GM18498 (cell line): ENCODE measurements at regions not wholly inside any gene's neighbourhood (a gene's known extent, or its start where the extent isn't known, plus 50 kb on each side); places are given as distances from the start of the nearest gene placed in this dataset.
A peak's percentile ranks its signal among the peaks of the same experiment; 100 is the strongest.

Experiments used
- ATAC-seq: cut with Tn5 transposase; IDR thresholded peaks from one replicate; pipeline ENCODE4 v1.9.1; 2021; ENCODE audit warnings: mild to moderate bottlenecking, moderate library complexity; ENCODE audit not compliant: unreplicated experiment

GRCh38 chr13:23980160-23980551 is 82.9 kb upstream of the C1QTNF9B start:
- peak; percentile 95 for ATAC-seq

DNA sequence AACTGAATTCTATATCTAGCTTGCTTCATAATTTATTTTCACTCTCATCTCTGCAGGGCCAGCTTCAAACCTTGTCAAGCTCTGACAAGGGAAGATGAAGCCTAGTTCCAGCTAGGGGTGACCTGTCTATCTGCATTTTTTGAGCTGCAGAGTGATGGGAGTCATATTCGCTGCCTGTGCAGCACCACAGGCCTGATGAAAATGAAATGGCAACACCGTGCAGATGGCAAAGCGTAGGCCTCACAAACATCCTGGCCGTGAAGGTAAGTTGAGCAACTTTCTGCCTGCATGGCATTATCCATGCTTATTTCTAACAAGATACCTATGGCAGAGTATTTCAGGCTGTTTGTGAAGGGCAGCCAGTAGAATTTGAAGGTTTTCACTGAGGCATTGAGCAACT is 86.4 kb upstream of the C1QTNF9B start:
- ATAC-seq, result no peak

- ATAC-seq, result no peak
Observed at GRCh38 chr13:23984546-23984945, 87.2 kb upstream of the C1QTNF9B start.

GRCh38 chr13:23985060-23985459 is 87.8 kb upstream of the C1QTNF9B start:
- ATAC-seq, result no peak

DNA sequence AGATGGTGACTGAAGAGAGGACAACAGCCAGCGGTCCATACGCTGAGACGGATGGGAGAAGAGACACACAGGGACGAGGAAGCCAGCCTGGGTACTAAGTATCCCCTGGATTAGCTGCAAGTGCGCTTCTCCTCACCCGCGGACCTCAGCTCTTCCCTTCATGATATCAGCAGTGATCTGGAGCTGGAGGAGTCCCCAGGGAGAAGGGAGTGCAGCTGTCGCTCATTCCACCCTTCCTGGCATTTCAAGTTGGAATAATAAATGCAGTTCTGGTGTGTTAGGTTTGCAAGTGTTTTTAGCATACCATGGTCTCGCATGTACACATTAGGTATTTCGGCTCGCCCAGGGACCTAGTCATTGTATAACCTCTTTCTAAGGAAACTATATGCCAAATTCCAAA is 88.5 kb upstream of the C1QTNF9B start:
- no peak for ATAC-seq

- no peak for ATAC-seq
Observed at GRCh38 chr13:23986619-23987018, 89.3 kb upstream of the C1QTNF9B start.

GRCh38 chr13:23987331-23987894 is 90.1 kb upstream of the C1QTNF9B start:
- no peak for ATAC-seq

- no peak for ATAC-seq
Observed at GRCh38 chr13:23988546-23989122, 91.3 kb upstream of the C1QTNF9B start.

GRCh38 chr13:23990455-23990854 is 93.2 kb upstream of the C1QTNF9B start:
- no peak for ATAC-seq

DNA sequence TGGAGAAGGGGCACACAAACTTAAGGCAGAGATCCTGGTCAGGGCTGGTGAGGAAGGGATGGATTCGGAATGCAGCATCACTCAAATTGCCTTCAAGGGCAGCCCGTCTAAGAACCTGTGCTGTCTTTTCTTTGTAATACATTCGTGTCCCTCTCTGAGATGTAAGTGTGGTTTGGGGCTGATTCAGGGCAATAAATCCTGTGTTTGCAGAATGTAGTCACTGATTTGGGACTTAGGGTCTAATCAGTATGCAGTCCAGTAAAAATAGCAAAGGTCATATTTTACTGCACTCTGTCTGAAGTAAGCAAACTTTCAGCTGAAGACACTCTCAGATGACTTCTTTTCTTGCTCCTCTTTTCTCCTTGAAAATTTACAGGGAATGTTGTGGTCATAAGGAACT is 93.8 kb upstream of the C1QTNF9B start:
- ATAC-seq, result no peak

DNA sequence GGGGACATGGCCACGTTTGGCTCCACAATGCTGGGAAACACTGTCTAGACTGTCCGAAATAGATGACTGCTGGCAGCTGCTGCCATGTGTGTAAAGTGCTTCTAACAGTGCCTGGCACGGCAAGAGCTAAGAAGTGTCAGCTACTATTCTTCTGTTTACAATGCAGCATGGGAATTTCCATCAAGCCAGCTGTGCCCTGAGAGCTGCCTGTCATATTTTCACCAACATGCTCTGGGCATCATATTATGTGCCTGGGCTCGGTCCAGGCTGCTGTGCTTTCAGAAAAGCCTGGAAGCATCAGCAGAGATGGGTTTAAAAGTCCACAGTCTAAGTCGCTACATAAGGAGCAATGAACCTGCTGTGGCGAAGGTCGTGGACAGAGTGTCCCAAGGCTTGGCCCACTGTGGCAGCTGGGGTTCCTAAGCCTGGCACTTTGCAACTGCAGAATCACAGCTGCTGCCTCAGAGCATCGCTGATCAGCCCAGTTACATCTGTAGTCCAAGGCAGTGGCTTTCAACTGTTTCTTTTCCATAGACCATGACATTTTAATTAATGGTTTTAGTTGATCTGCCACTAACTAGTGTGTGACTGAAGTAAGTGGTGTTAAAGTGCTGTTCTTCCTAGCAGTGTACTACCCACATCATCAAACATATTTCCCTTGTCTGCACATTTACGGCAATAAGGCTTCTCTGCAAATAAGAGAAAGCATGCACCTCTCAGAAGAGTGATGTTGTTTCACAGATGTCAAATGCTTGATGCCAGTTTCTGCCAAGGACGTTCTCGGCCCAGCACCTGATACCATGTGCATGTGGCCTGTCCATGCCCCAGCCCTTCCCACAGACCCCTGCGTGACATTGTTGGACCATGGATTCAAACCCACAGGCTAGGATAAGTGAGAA is 95.7 kb upstream of the C1QTNF9B start:
- no peak for ATAC-seq

DNA sequence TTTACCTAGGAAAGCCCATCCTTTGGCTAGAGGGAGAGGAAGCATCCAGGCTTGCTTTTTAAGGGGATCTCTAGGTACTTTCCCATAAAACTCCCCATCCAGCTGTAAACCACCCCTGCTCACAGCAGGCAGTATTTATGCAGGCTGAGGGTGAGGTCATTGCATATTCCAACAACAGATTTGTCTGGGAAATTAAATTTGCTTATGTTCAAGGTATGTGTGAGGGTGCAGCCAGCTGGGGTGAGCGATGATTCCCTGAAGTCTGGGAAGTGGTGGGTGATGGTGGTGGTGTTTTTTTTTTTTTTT is 96.3 kb upstream of the C1QTNF9B start:
- ATAC-seq, result no peak

GRCh38 chr13:23995283-23996073 is 98.2 kb upstream of the C1QTNF9B start:
- no peak for ATAC-seq

GRCh38 chr13:23996456-23996855 is 99.2 kb upstream of the C1QTNF9B start:
- no peak for ATAC-seq

DNA sequence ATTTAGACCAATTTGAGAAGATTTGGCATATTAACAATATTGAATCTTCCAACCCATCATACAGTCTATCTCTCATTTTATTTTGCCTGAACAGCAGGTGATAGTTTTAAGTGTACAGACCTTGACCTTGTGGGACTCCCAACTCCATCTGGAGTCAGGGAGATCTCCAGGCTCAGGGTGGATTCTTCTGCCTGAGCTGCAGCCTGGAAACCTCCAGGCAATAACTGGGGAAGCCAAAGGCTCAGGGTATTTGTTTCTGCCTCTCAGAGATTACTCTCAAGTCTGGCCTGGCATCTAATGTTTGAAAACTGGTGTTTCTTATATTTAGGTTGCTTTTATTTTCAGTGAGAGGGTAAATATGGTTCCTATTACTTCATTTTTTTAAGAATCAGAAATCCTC is 102.1 kb upstream of the C1QTNF9B start:
- ATAC-seq, result no peak

GRCh38 chr13:24002206-24002815 is 105.0 kb upstream of the C1QTNF9B start:
- ATAC-seq, result no peak

DNA sequence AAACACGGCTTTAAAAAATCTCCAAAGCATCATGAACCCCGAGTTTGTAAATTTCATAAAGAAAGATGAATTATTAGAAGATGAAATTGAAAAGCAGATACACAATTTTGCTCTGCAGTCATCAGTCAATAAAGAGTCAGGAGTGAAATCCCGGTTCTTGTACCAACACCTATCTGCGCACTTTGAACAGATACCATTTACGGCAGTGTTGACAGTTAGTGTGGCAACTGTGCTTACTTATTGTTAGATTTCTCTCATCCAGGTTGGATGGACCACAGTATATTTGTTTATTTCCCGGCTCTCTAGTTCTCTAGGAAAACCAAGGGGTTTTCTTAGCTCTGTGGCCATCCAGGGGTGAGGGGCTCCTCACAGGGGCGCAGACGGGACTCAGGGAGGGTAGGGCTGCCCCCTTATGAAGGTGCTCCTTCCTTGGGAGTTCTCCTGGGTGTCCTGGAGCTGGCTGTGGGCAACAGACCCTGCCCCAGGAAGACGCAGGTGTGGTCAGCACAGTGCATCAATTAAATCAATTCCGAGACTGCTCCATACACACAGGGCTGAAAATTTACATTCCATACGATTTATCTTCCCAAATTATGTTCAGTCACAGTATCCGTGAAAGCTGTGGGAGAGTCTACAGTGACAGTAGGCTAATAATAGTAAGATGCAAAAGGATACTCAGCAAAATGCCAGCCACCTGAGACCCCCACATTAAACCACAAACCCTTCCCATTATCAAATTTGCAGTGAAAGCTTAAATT is 107.0 kb upstream of the C1QTNF9B start:
- ATAC-seq, result no peak

- no peak for ATAC-seq
Observed at GRCh38 chr13:24004971-24005370, 107.7 kb upstream of the C1QTNF9B start.

- peak; percentile 83 for ATAC-seq
Observed at GRCh38 chr13:24005755-24006281, 108.5 kb upstream of the C1QTNF9B start.
